ENCODE measurements at regions not wholly inside any gene's neighbourhood (a gene's known extent, or its start where the extent isn't known, plus 50 kb on each side); places are given as distances from the start of the nearest gene placed in this dataset.

DNA sequence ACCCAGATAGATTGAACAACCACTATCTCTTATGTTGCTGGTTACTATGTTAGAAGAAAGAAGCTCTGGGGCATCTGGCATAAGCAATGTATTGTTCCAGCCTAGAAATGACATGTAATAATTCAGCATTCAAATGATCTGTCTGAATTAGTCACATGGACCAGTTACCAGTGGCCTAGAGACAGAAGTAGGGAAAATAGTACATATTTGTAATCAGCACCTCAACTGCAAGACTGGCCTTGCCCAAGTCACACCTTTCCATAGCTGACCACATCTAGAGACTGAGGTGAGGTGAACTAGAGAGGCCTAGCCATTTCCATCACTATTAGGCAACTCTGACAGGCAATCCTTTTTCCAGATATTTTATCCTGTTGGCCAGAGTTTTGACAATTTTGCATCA lies 315.6 kb upstream of the KCND2 start:
- no peaks in the 10 kb centered on the region for H3K9me3 ChIP-seq
- H3K36me3 ChIP-seq = no peaks in the 10 kb centered on the region
- no peaks in the 10 kb centered on the region for H3K4me1 ChIP-seq (ENCODE audit: control insufficient read depth in 1 of 2, insufficient read depth in 1 of 2, low read depth in 1 of 2, low read length in 1 of 2)
- TF ChIP-seq, protein P1, sequence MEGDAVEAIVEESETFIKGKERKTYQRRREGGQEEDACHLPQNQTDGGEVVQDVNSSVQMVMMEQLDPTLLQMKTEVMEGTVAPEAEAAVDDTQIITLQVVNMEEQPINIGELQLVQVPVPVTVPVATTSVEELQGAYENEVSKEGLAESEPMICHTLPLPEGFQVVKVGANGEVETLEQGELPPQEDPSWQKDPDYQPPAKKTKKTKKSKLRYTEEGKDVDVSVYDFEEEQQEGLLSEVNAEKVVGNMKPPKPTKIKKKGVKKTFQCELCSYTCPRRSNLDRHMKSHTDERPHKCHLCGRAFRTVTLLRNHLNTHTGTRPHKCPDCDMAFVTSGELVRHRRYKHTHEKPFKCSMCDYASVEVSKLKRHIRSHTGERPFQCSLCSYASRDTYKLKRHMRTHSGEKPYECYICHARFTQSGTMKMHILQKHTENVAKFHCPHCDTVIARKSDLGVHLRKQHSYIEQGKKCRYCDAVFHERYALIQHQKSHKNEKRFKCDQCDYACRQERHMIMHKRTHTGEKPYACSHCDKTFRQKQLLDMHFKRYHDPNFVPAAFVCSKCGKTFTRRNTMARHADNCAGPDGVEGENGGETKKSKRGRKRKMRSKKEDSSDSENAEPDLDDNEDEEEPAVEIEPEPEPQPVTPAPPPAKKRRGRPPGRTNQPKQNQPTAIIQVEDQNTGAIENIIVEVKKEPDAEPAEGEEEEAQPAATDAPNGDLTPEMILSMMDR (IDR thresholded peaks at IDR 0.05) = no peak
- no peak overlapping the region for H3K4me3 ChIP-seq (ENCODE audit: low read depth in 1 of 2, low read length in 1 of 2)
- no peak overlapping the region for H3K27ac ChIP-seq
- no peaks in the 10 kb centered on the region for H3K27me3 ChIP-seq

DNA sequence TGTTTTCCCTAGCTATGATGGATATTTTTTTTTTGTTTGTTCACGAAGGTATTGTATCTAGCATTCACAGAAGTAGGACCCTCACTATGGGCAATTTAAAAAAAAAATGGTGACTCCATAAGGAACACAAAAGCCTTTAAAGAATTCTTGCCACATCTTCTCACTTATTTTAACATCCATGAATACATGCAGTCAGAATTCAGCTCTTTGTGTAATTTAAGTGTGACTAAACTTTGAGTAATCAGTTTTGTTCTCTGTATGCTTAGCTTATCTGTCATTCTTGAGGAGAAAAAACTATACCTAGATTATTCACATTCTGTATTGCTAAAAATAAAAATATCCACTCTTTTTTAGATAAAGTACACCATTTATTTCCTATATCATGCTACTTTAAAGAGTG lies 313.2 kb upstream of the KCND2 start:
- TF ChIP-seq, protein P1 (IDR thresholded peaks at IDR 0.05) = no peak
- no peak overlapping the region for H3K27ac ChIP-seq

DNA sequence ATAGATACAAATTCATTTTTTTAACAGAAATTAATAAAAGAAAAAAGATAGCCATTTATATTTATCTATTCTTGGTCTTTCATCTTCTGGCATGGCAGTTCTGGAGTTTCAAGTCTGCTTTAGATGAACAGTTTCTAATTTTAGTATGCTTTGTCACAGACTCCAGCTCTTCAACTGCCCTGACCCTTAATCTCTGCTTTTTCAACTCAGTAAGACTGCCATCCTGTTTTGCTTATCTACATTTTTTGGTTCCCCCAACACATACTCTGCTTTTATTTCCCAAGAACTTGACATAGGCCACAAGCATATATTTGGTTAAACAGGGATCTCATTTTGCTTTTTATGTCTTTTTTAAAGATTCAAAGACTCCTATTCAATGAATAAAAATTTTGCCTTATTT lies 309.3 kb upstream of the KCND2 start:
- H3K4me1 ChIP-seq (ENCODE audit: control insufficient read depth in 1 of 2, insufficient read depth in 1 of 2, low read depth in 1 of 2, low read length in 1 of 2) = no peaks in the 10 kb centered on the region
- TF ChIP-seq, protein P1 (IDR thresholded peaks at IDR 0.05) = no peak
- H3K27ac ChIP-seq = no peak overlapping the region
- H3K4me3 ChIP-seq (ENCODE audit: low read depth in 1 of 2, low read length in 1 of 2) = no peak overlapping the region
- H3K36me3 ChIP-seq = no peaks in the 10 kb centered on the region
- no peaks in the 10 kb centered on the region for H3K9me3 ChIP-seq
- H3K27me3 ChIP-seq = no peaks in the 10 kb centered on the region

More for the DNA sequence above, 313.2 kb upstream of the KCND2 start:
- Histone ChIP-seq H3K4me3 (ENCODE audit: low read depth in 1 of 2, low read length in 1 of 2) (no peak overlapping the region), H3K4me1 (ENCODE audit: control insufficient read depth in 1 of 2, insufficient read depth in 1 of 2, low read depth in 1 of 2, low read length in 1 of 2) (no peaks in the 10 kb centered on the region), H3K36me3 (no peaks in the 10 kb centered on the region), H3K27me3 (no peaks in the 10 kb centered on the region), H3K9me3 (no peaks in the 10 kb centered on the region)

DNA sequence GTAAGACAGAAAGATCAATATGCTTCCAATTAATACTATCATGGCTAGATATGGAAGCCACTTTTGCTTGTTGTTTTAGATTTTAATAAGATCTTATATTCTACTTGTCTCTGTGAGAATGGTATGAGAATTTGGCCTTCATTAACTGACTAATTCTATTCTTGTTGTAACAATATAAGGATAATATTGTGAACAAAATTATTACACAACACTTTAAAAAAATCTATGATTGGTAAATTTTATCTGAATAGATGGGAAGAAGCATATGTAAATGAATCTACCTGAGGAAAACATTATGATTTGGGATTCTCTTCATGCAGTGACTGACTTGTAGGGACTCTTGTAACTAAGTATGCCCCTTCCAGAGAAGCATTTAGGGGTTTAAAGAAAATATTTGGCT lies 308.9 kb upstream of the KCND2 start:
- no peaks in the 10 kb centered on the region for H3K36me3 ChIP-seq
- H3K27ac ChIP-seq = no peak overlapping the region
- H3K9me3 ChIP-seq = no peaks in the 10 kb centered on the region
- no peak overlapping the region for H3K4me3 ChIP-seq (ENCODE audit: low read depth in 1 of 2, low read length in 1 of 2)
- H3K27me3 ChIP-seq = no peaks in the 10 kb centered on the region
- TF ChIP-seq, protein P1 (IDR thresholded peaks at IDR 0.05) = no peak
- H3K4me1 ChIP-seq (ENCODE audit: control insufficient read depth in 1 of 2, insufficient read depth in 1 of 2, low read depth in 1 of 2, low read length in 1 of 2) = no peaks in the 10 kb centered on the region

DNA sequence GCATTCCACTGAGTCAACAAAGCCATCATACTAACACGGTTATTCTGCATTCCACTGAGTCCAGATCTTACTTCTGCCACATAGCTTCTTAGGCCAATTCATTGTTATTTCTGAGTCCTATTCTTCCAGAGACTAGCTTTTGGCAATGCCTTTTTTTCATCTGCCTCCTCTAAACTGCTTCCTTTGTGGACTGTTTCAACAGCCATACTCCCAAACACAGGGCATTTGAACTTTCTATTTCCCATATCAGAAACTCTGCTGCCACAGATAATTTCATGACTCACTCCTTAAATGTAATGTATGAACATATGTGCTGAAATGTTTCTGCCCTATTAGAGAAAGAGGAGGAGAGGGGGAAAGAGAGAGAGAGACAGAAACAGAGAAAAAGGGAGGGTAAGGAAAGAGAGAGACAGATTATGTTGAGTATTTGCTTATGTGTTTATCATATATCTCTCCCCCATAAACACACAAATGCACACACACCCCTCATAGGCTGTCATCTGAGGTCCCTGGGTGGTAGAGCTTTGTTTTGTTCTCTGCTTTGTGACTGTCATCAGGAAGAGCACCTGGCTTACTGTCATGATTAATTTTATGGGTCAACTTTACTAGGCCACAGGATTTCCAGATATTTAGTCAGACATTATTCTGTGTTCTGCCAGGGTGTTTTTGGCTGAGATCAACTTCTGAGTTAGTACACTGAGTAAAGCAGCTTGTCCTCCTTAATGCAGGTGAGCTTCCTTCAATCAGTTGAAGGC lies 308.0 kb upstream of the KCND2 start:
- TF ChIP-seq, protein P1 (IDR thresholded peaks at IDR 0.05) = no peak
- no peak overlapping the region for H3K27ac ChIP-seq
- H3K36me3 ChIP-seq = no peaks in the 10 kb centered on the region
- H3K9me3 ChIP-seq = no peaks in the 10 kb centered on the region
- H3K4me3 ChIP-seq (ENCODE audit: low read depth in 1 of 2, low read length in 1 of 2) = no peak overlapping the region
- H3K27me3 ChIP-seq = no peaks in the 10 kb centered on the region
- H3K4me1 ChIP-seq (ENCODE audit: control insufficient read depth in 1 of 2, insufficient read depth in 1 of 2, low read depth in 1 of 2, low read length in 1 of 2) = no peaks in the 10 kb centered on the region

All from neutrophil (primary cell).